Transverse colon (tissue), 4 donors: ENCODE measurements at regions not wholly inside any gene's neighbourhood (a gene's known extent, or its start where the extent isn't known, plus 50 kb on each side); places are given as distances from the start of the nearest gene placed in this dataset.

Source experiments
- EP300 ChIP-seq: sonication (generic); formaldehyde crosslinking; IDR thresholded peaks from one replicate; pipeline ENCODE4 v1.6.1; 2017; ENCODE audit warnings: antibody characterized with exemption, low read depth
- POLR2A ChIP-seq: fragments of 450-650 bp; IDR thresholded peaks from one replicate; pipeline ENCODE4 v1.6.1; 2016; ENCODE audit warnings: antibody characterized with exemption, mild to moderate bottlenecking, moderate library complexity
- POLR2AphosphoS5 ChIP-seq, 3 donors: sonication (generic); formaldehyde crosslinking; IDR thresholded peaks; one replicate each; pipeline ENCODE4 v1.6.1; 2016; ENCODE audit warnings: antibody characterized with exemption in 3 of 3
- TF ChIP-seq, protein P1 (sequence below), 5 experiments: fragments of 200-600 bp in 3 of 5; fragments of 450-650 bp in 2 of 5; sonication (generic) in 3 of 5; IDR thresholded peaks; 1 replicate in 2 of 5; 2 replicates in 3 of 5; pipeline ENCODE4 v1.5.1; 2016 to 2017; ENCODE audit warnings: antibody characterized with exemption in 5 of 5, inconsistent platforms in 3 of 5, mild to moderate bottlenecking in 2 of 5, moderate library complexity in 1 of 5

DNA sequence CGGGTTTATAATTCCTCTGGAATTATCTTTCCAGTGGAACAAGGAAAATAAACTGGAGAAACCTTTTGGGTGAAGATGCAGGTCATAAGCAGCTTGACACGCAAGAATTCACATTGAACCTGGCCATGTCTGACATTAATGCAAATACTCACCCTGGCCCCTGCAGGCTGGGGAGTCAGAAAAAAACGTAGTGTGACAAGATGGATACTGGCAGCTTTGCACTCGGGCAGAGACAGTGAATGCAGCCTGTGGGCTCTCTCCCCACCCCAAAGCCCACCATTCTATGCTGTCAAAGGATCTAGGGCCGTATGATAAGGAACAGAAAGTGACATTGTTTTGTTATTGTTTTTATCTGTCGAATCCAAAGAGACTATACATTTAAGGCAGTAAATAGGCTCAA is 223.1 kb downstream of the RBM43 start:
- TF ChIP-seq, protein P1, sequence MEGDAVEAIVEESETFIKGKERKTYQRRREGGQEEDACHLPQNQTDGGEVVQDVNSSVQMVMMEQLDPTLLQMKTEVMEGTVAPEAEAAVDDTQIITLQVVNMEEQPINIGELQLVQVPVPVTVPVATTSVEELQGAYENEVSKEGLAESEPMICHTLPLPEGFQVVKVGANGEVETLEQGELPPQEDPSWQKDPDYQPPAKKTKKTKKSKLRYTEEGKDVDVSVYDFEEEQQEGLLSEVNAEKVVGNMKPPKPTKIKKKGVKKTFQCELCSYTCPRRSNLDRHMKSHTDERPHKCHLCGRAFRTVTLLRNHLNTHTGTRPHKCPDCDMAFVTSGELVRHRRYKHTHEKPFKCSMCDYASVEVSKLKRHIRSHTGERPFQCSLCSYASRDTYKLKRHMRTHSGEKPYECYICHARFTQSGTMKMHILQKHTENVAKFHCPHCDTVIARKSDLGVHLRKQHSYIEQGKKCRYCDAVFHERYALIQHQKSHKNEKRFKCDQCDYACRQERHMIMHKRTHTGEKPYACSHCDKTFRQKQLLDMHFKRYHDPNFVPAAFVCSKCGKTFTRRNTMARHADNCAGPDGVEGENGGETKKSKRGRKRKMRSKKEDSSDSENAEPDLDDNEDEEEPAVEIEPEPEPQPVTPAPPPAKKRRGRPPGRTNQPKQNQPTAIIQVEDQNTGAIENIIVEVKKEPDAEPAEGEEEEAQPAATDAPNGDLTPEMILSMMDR (IDR thresholded peaks at IDR 0.05): no peak
- TF ChIP-seq EP300 (no peak), POLR2A (no peak), POLR2AphosphoS5 (IDR thresholded peaks at IDR 0.05) (no peak)
